K562 (cell line): ENCODE measurements at regions not wholly inside any gene's neighbourhood (a gene's known extent, or its start where the extent isn't known, plus 50 kb on each side); places are given as distances from the start of the nearest gene placed in this dataset.

Experiments used
- ATF3 ChIP-seq, 2 experiments: fragments of 450-650 bp in 1 of 2; sonication (generic) in 1 of 2; formaldehyde crosslinking in 1 of 2; IDR thresholded peaks in 1 of 2; conservative IDR thresholded peaks in 1 of 2; 2 replicates each; pipeline versions ENCODE4 v1.6.1 to v1.8.1; 2016 to 2023; ENCODE audit warnings: mild to moderate bottlenecking in 2 of 2, moderate library complexity in 2 of 2, inconsistent platforms in 1 of 2, missing genetic modification reagents in 1 of 2
- ATF6 ChIP-seq: sonication (generic); formaldehyde crosslinking; IDR thresholded peaks from 2 replicates; pipeline ENCODE4 v1.4.0; 2020; ENCODE audit warnings: mild to moderate bottlenecking, missing genetic modification reagents
- CEBPB ChIP-seq: fragments of 450-650 bp; IDR thresholded peaks from 2 replicates; pipeline ENCODE4 v1.6.1; 2016; ENCODE audit warnings: missing genetic modification characterization, missing compliant biosample characterization
- KLF6 ChIP-seq: fragments of 250-450 bp; sonication (Bioruptor Pico); IDR thresholded peaks from 2 replicates; pipeline ENCODE4 v1.4.0; 2020; ENCODE audit warnings: mild to moderate bottlenecking, moderate library complexity, borderline replicate concordance
- MEIS2 ChIP-seq: fragments of 450-650 bp; IDR thresholded peaks from 2 replicates; pipeline ENCODE4 v1.6.1; 2014; ENCODE audit warnings: mild to moderate bottlenecking; ENCODE audit not compliant: partially characterized antibody
- PHB ChIP-seq: fragments of 250-450 bp; sonication (Bioruptor Pico); IDR thresholded peaks from 2 replicates; pipeline ENCODE4 v1.5.0; 2021
- RHOXF2B ChIP-seq: fragments of 250-450 bp; sonication (Bioruptor Pico); conservative IDR thresholded peaks from 2 replicates; pipeline ENCODE4 v1.5.1; 2021
- RNF219 ChIP-seq: fragments of 250-450 bp; sonication (Bioruptor Pico); IDR thresholded peaks from 2 replicates; pipeline ENCODE4 v1.5.0; 2022; ENCODE audit warnings: mild to moderate bottlenecking
- SMAD2 ChIP-seq: fragments of 150-350 bp; IDR thresholded peaks from 2 replicates; pipeline ENCODE4 v1.6.1; 2014; ENCODE audit warnings: low read depth, mild to moderate bottlenecking, low read length
- SMARCA5 ChIP-seq: fragments of 450-650 bp; IDR thresholded peaks from 2 replicates; pipeline ENCODE4 v1.6.1; 2016
- SMARCE1 ChIP-seq: fragments of 450-650 bp; IDR thresholded peaks from 2 replicates; pipeline ENCODE4 v1.7.1; 2016; ENCODE audit warnings: mild to moderate bottlenecking
- STAT5A ChIP-seq: IDR thresholded peaks from 2 replicates; pipeline ENCODE4 v1.6.1; 2012; ENCODE audit warnings: low read length, inconsistent platforms, borderline replicate concordance
- TFAP4 ChIP-seq: sonication (generic); formaldehyde crosslinking; IDR thresholded peaks from 2 replicates; pipeline ENCODE4 v1.8.0; 2022; ENCODE audit warnings: missing genetic modification reagents, mild to moderate bottlenecking, moderate library complexity, borderline replicate concordance
- USF2 ChIP-seq: sonication (generic); formaldehyde crosslinking; IDR thresholded peaks from 2 replicates; pipeline ENCODE4 v1.5.0; 2020; ENCODE audit warnings: missing genetic modification reagents
- ZNF133 ChIP-seq: fragments of 250-450 bp; sonication (Bioruptor Pico); IDR thresholded peaks from 2 replicates; pipeline ENCODE4 v1.4.0; 2020; ENCODE audit warnings: mild to moderate bottlenecking
- ZNF584 ChIP-seq: fragments of 200-800 bp; sonication (Bioruptor generic); IDR thresholded peaks from 2 replicates; pipeline ENCODE4 v1.6.1; 2016; ENCODE audit warnings: low read depth, mild to moderate bottlenecking, missing genetic modification characterization, missing compliant biosample characterization
- ZNF695 ChIP-seq: fragments of 450-650 bp; formaldehyde crosslinking; IDR thresholded peaks from 2 replicates; pipeline ENCODE4 v1.4.0; 2020; ENCODE audit warnings: mild to moderate bottlenecking, moderate library complexity
- TF ChIP-seq, protein P1 (sequence below): sonication (generic); formaldehyde crosslinking; IDR thresholded peaks from 2 replicates; pipeline ENCODE4 v1.8.1; 2022; ENCODE audit warnings: missing genetic modification reagents

- no peak for TF ChIP-seq USF2
- no peak for TF ChIP-seq KLF6 (CRISPR knock-in tag)
- TF ChIP-seq SMARCA5 = no peak
- TF ChIP-seq ATF6 (CRISPR knock-in tag) = no peak
- no peak for TF ChIP-seq ZNF695 (CRISPR knock-in tag)
- peak; percentile 76 for TF ChIP-seq CEBPB (tag)
- no peak for TF ChIP-seq SMARCE1
- TF ChIP-seq RNF219 (CRISPR knock-in tag) = no peak
- no peak for TF ChIP-seq ZNF133 (CRISPR knock-in tag)
- TF ChIP-seq PHB (CRISPR knock-in tag) = no peak
- TF ChIP-seq TFAP4 = no peak
- no peak for TF ChIP-seq SMAD2
- TF ChIP-seq, protein P1, sequence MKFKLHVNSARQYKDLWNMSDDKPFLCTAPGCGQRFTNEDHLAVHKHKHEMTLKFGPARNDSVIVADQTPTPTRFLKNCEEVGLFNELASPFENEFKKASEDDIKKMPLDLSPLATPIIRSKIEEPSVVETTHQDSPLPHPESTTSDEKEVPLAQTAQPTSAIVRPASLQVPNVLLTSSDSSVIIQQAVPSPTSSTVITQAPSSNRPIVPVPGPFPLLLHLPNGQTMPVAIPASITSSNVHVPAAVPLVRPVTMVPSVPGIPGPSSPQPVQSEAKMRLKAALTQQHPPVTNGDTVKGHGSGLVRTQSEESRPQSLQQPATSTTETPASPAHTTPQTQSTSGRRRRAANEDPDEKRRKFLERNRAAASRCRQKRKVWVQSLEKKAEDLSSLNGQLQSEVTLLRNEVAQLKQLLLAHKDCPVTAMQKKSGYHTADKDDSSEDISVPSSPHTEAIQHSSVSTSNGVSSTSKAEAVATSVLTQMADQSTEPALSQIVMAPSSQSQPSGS = no peak
- no peak for TF ChIP-seq ZNF584 (CRISPR knock-in tag)
- peak; percentile 91 for TF ChIP-seq ATF3 (IDR thresholded peaks at IDR 0.05)
- no peak for TF ChIP-seq ATF3 (CRISPR knock-in tag; conservative IDR thresholded peaks at IDR 0.05)
- TF ChIP-seq RHOXF2B (CRISPR knock-in tag) = no peak
- TF ChIP-seq STAT5A = no peak
- TF ChIP-seq MEIS2 = peak; percentile 48
Measured at GRCh38 chrX:65910899-65911298, 129.0 kb downstream of the VSIG4 start (continued).
